Kidney tubule cell (primary cell): ENCODE measurements at regions not wholly inside any gene's neighbourhood (a gene's known extent, or its start where the extent isn't known, plus 50 kb on each side); places are given as distances from the start of the nearest gene placed in this dataset.
A peak's percentile ranks its signal among the peaks of the same experiment; 100 is the strongest.
"Not testable (repeated sequence)": the region's sequence is repeated elsewhere in the genome, so short reads cannot be mapped to it uniquely, and the experiment has no call there.

Experiments
- DNase-seq: peaks from one replicate; pipeline ENCODE4 v3.0.0-alpha.2; 2018; ENCODE audit warnings: low spot score

- DNase-seq, result not testable (repeated sequence)
Observed at GRCh38 chr2:111316881-111317549, 196.3 kb downstream of the BCL2L11 start.

- not testable (repeated sequence) for DNase-seq
Observed at GRCh38 chr2:111319552-111319951, 198.8 kb downstream of the BCL2L11 start.

- not testable (repeated sequence) for DNase-seq
Observed at GRCh38 chr2:111320264-111320663, 199.6 kb downstream of the BCL2L11 start.

- DNase-seq, result peak; percentile 89
Observed at GRCh38 chr2:111320965-111321364, 200.3 kb downstream of the BCL2L11 start.

GRCh38 chr2:111323384-111323783 lies 202.7 kb downstream of the BCL2L11 start:
- not testable (repeated sequence) for DNase-seq

- DNase-seq, result not testable (repeated sequence)
Observed at GRCh38 chr2:111327726-111328125, 207.0 kb downstream of the BCL2L11 start.

GRCh38 chr2:111329309-111329708 lies 208.6 kb downstream of the BCL2L11 start:
- not testable (repeated sequence) for DNase-seq

- not testable (repeated sequence) for DNase-seq
Observed at GRCh38 chr2:111331099-111331724, 210.5 kb downstream of the BCL2L11 start.

GRCh38 chr2:111335220-111335907 lies 214.7 kb downstream of the BCL2L11 start:
- DNase-seq, result not testable (repeated sequence)

- DNase-seq, result not testable (repeated sequence)
Observed at GRCh38 chr2:111338474-111338873, 217.8 kb downstream of the BCL2L11 start.

GRCh38 chr2:111339476-111339875 lies 218.8 kb downstream of the BCL2L11 start:
- DNase-seq, result not testable (repeated sequence)

GRCh38 chr2:111344590-111344989 lies 223.9 kb downstream of the BCL2L11 start:
- DNase-seq, result not testable (repeated sequence)

GRCh38 chr2:111345439-111345838 lies 224.7 kb downstream of the BCL2L11 start:
- not testable (repeated sequence) for DNase-seq

GRCh38 chr2:111346018-111346930 lies 225.6 kb downstream of the BCL2L11 start:
- DNase-seq, result not testable (repeated sequence)

- DNase-seq, result not testable (repeated sequence)
Observed at GRCh38 chr2:111347695-111348094, 227.0 kb downstream of the BCL2L11 start.

GRCh38 chr2:111348316-111348715 lies 227.6 kb downstream of the BCL2L11 start:
- DNase-seq, result not testable (repeated sequence)

GRCh38 chr2:111355022-111355817 lies 234.5 kb downstream of the BCL2L11 start:
- not testable (repeated sequence) for DNase-seq

GRCh38 chr2:111355823-111356511 lies 235.3 kb downstream of the BCL2L11 start:
- DNase-seq, result not testable (repeated sequence)

GRCh38 chr2:111356512-111357031 lies 235.9 kb downstream of the BCL2L11 start:
- peak; percentile 40 for DNase-seq
